K562 (cell line): ENCODE measurements at regions not wholly inside any gene's neighbourhood (a gene's known extent, or its start where the extent isn't known, plus 50 kb on each side); places are given as distances from the start of the nearest gene placed in this dataset.
A peak's percentile ranks its signal among the peaks of the same experiment; 100 is the strongest.

Experiments used
- ATAC-seq: fragments of 200-7000 bp; cut with Tn5 transposase; 3 replicates; pipeline ENCODE4 v1.9.1; 2020; ENCODE audit warnings: moderate library complexity
- BruUV-seq: library from RNA; stranded (reverse); fragments of 400-500 nt; replicated peaks from 2 replicates; lab custom pipeline; 2021; lab: Mats Ljungman, UMichigan
- CTCF ChIA-PET: fragments of 300-600 bp; formaldehyde crosslinking; extraction: SDS; loops from one replicate; lab custom pipeline; 2021; ENCODE audit warnings: low intra/inter-chr PET ratio; lab: Yijun Ruan, JAX
- POLR2A ChIA-PET: fragments of 300-600, 350-650 bp; sonication (Branson Sonifier 250); formaldehyde crosslinking; extraction: SDS; loops from one replicate; lab custom pipeline; 2021; ENCODE audit warnings: antibody characterized with exemption, inconsistent platforms; lab: Yijun Ruan, JAX
- DNase-seq, 4 experiments: peaks; one replicate each; pipeline versions ENCODE4 v3.0.0 to v3.0.0-alpha.2; 2011 to 2018; ENCODE audit warnings: low spot score in 3 of 4, mixed read lengths in 3 of 4; ENCODE audit errors: extremely low read depth in 1 of 4
- FAIRE-seq: peaks from 2 replicates; lab custom pipeline; 2011; peaks lifted over from hg19 to GRCh38; lab: Jason Lieb, UNC
- H2AFZ ChIP-seq: 2 replicates; pipeline ENCODE4 v1.6.0; 2011; ENCODE audit warnings: low read depth, low read length, control low read depth, inconsistent platforms
- H3K27ac ChIP-seq: fragments of 200-600 bp; 3 replicates; pipeline ENCODE4 v1.8.0; 2011; ENCODE audit warnings: low read depth, mild to moderate bottlenecking, control low read depth, inconsistent platforms, low read length, moderate library complexity, mixed read lengths; ENCODE audit errors: extremely low read depth
- H3K27me3 ChIP-seq, 2 experiments: fragments of 300-600 bp in 1 of 2; 2 replicates in 1 of 2; 3 replicates in 1 of 2; pipeline versions ENCODE4 v1.6.0 to v1.8.0; 2011; ENCODE audit warnings: inconsistent platforms in 2 of 2, low read length in 2 of 2, mild to moderate bottlenecking in 1 of 2, mixed read lengths in 1 of 2, moderate library complexity in 1 of 2; ENCODE audit not compliant: control insufficient read depth in 2 of 2, insufficient read depth in 2 of 2
- H3K36me3 ChIP-seq: fragments of 300-600 bp; 3 replicates; pipeline ENCODE4 v1.8.0; 2011; ENCODE audit warnings: mild to moderate bottlenecking, low read length, inconsistent platforms; ENCODE audit not compliant: control insufficient read depth, insufficient read depth
- H3K4me1 ChIP-seq, 2 experiments: fragments of 200-600 bp in 1 of 2; replicated peaks in 1 of 2; 2 replicates in 1 of 2; 3 replicates in 1 of 2; pipeline versions ENCODE4 v1.5.1 to v1.8.0; 2011; ENCODE audit warnings: inconsistent platforms in 2 of 2, low read length in 2 of 2, mild to moderate bottlenecking in 1 of 2, mixed read lengths in 1 of 2, moderate library complexity in 1 of 2; ENCODE audit not compliant: control insufficient read depth in 2 of 2, insufficient read depth in 2 of 2
- H3K4me2 ChIP-seq: 2 replicates; pipeline ENCODE4 v1.6.1; 2011; ENCODE audit warnings: low read length, control low read depth, inconsistent platforms, mixed read lengths; ENCODE audit not compliant: insufficient read depth
- H3K4me3 ChIP-seq: fragments of 200-600 bp; sonication (generic), shearing (Covaris generic); 2 replicates; pipeline ENCODE4 v1.5.1; 2016; ENCODE audit warnings: control low read depth, inconsistent platforms
- H3K79me2 ChIP-seq: fragments of 200-600 bp; 3 replicates; pipeline ENCODE4 v1.8.0; 2011; ENCODE audit warnings: low read length, inconsistent platforms; ENCODE audit not compliant: control insufficient read depth, insufficient read depth
- H3K9ac ChIP-seq, 2 experiments: 2 replicates each; pipeline versions ENCODE4 v1.6.0 to v1.6.1; 2011; ENCODE audit warnings: low read depth in 2 of 2, low read length in 2 of 2, control low read depth in 1 of 2, inconsistent platforms in 1 of 2, mild to moderate bottlenecking in 1 of 2, mixed read lengths in 1 of 2; ENCODE audit not compliant: insufficient read depth in 1 of 2
- H3K9me1 ChIP-seq: one replicate; pipeline ENCODE4 v1.6.0; 2011; ENCODE audit warnings: inconsistent platforms, mild to moderate bottlenecking, low read length, moderate library complexity; ENCODE audit not compliant: control insufficient read depth, insufficient read depth
- H3K9me3 ChIP-seq: replicated peaks from 2 replicates; pipeline ENCODE4 v1.5.1; 2011; ENCODE audit warnings: low read depth, low read length, inconsistent platforms; ENCODE audit not compliant: control insufficient read depth, insufficient read depth
- H4K20me1 ChIP-seq: replicated peaks from 2 replicates; pipeline ENCODE4 v1.6.1; 2011; ENCODE audit warnings: low read length, inconsistent platforms, mixed read lengths; ENCODE audit not compliant: control insufficient read depth, insufficient read depth
- BRF1 ChIP-seq: IDR thresholded peaks from 3 replicates; pipeline ENCODE4 v1.6.1; 2011; ENCODE audit warnings: borderline replicate concordance, mild to moderate bottlenecking; ENCODE audit not compliant: insufficient read length; ENCODE audit errors: extremely low read depth
- FIP1L1 ChIP-seq: fragments of 200-400 bp; formaldehyde crosslinking; IDR thresholded peaks from 2 replicates; pipeline ENCODE4 v1.6.1; 2018; ENCODE audit warnings: mild to moderate bottlenecking, low read depth, low read length; ENCODE audit not compliant: poor library complexity, severe bottlenecking
- JUND ChIP-seq, 2 experiments: IDR thresholded peaks; 2 replicates in 1 of 2; 3 replicates in 1 of 2; pipeline ENCODE4 v1.6.1; 2011; ENCODE audit warnings: borderline replicate concordance in 2 of 2, low read depth in 2 of 2, low read length in 2 of 2, improper control_type of control experiment in 1 of 2, missing biosample characterization in 1 of 2, missing genetic modification characterization in 1 of 2, missing genetic modification reagents in 1 of 2
- MED1 ChIP-seq: sonication (generic); formaldehyde crosslinking; IDR thresholded peaks from 2 replicates; pipeline ENCODE4 v1.8.1; 2023; ENCODE audit warnings: missing genetic modification reagents, borderline replicate concordance
- MEIS2 ChIP-seq: fragments of 450-650 bp; IDR thresholded peaks from 2 replicates; pipeline ENCODE4 v1.6.1; 2014; ENCODE audit warnings: mild to moderate bottlenecking; ENCODE audit not compliant: partially characterized antibody
- PML ChIP-seq: IDR thresholded peaks from 2 replicates; pipeline ENCODE4 v1.6.1; 2012; ENCODE audit warnings: low read length, inconsistent platforms
- TFAM ChIP-seq: fragments of 250-450 bp; sonication (Bioruptor Pico); conservative IDR thresholded peaks from 2 replicates; pipeline ENCODE4 v1.5.0; 2021; ENCODE audit warnings: mild to moderate bottlenecking, moderate library complexity
- ZNF124 ChIP-seq: sonication (generic); formaldehyde crosslinking; IDR thresholded peaks from 2 replicates; pipeline ENCODE4 v1.8.1; 2022; ENCODE audit warnings: missing genetic modification reagents
- ZNF668 ChIP-seq: fragments of 250-450 bp; sonication (Bioruptor Pico); IDR thresholded peaks from 2 replicates; pipeline ENCODE4 v1.8.0; 2022; ENCODE audit warnings: mild to moderate bottlenecking, inconsistent platforms
- WGBS: fragments of 100-300 bp; shearing (Covaris generic); methylation state at CpG from one replicate; pipeline ENCODE4 v1.1.6; 2016; ENCODE audit warnings: low coverage, mixed read lengths; ENCODE audit not compliant: insufficient coverage; ENCODE audit errors: missing lambda C conversion rate; 5-methylcytosine and 5-hydroxymethylcytosine counted together
- in situ Hi-C: fragments of 300-500 bp; cut with MboI; formaldehyde crosslinking; loops from 4 replicates; pipeline ENCODE4 v1.15.0; 2018; ENCODE audit warnings: inconsistent platforms, mixed read lengths
- intact Hi-C: fragments of 100-400 bp; cut with micrococcal nuclease; formaldehyde crosslinking; loops from 2 replicates; pipeline ENCODE4 v1.14.2; 2022
- TF ChIP-seq, protein P1 (sequence below), 2 experiments: IDR thresholded peaks in 1 of 2; conservative IDR thresholded peaks in 1 of 2; 2 replicates each; pipeline ENCODE4 v1.6.1; 2016; ENCODE audit warnings: low read depth in 2 of 2, mild to moderate bottlenecking in 1 of 2, missing compliant biosample characterization in 1 of 2, missing genetic modification characterization in 1 of 2, moderate library complexity in 1 of 2
- TF ChIP-seq, protein P2 (sequence below): fragments of 450-650 bp; IDR thresholded peaks from 2 replicates; pipeline ENCODE4 v1.6.1; 2016; ENCODE audit warnings: antibody characterized with exemption

DNA sequence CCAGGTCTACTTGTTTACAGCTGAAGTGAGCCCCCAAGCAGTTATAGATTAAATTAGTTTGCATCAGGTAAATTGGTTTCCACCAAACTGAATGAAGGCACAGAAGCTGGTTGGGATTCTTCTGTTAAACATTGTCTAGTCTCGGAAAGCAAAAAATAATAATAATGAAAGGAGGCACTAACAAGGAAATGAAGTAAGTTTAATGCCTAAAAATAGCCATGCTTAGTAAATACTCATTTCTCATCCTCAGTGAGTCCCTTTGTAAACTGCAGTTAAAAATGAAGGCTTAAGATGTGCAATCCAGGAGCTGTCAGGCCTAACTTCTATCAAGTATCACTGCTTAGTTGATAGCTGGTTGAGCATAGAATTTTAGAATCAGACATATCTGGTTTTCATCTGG, 113.5 kb downstream of the BTG1 start:
- Histone ChIP-seq H3K4me2 (no peak overlapping the region), H2AFZ (no peak overlapping the region), H4K20me1 (no peaks in the 10 kb centered on the region), H3K9me3 (no peaks in the 10 kb centered on the region), H3K4me3 (no peak overlapping the region), H3K27me3 (no peaks in the 10 kb centered on the region), H3K79me2 (no peaks in the 10 kb centered on the region), H3K4me1 (peaks cover 3 to 13% of the 10 kb centered on the region in 2 experiments; a peak in 4 of 5 replicates), H3K36me3 (no peaks in the 10 kb centered on the region)
- DNase-seq (no peak), ATAC-seq (no peak), FAIRE-seq (no peak)
- no TSS peak for BruUV-seq
- intact Hi-C loops = no loop called here
- POLR2A ChIA-PET = interaction anchor here (1.0 kb wide), 1 partner anchor 10 kb away, joined by 3 read pairs; no protein-coding TSS in a partner anchor
- TF ChIP-seq TFAM (CRISPR knock-in tag) (no peak), PML (no peak), ZNF124 (CRISPR knock-in tag) (no peak), FIP1L1 (no peak), MED1 (no peak)
- TF ChIP-seq, all 486 proteins: peak for 0
- CTCF ChIA-PET = no interaction called here
- in situ Hi-C loops = no loop called here
- Histone ChIP-seq H3K9me1 (no peaks in the 10 kb centered on the region), H3K27ac (no peak overlapping the region), H3K9ac (no peak overlapping the region)
- 77% methylated on average over 1 of the region's 1 CpG for WGBS

DNA sequence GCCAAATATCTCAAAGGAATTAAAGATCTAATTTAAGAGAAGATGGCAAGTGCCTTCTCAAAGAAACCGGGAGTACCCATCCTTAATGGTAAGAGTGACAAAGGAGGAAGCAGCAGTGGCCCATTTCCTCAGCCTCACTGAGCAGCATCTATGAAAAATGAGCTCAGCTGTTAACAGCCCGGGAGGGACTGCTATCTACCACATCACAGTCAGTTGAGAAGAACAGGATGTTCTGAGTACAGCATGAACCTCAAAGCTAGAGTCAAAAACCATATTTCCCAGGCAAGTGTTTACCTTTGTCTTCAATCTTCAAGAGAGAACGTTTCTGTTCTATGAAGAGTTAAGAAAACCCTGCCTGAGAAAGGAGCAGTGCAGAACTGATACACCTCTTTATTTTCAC, 115.0 kb downstream of the BTG1 start:
- ChIA-PET CTCF (no interaction called here), POLR2A (interaction anchor here (0.7 to 1.4 kb wide), 7 partner anchors 9 to 309 kb away, joined by 3 to 8 read pairs (median 3); no protein-coding TSS in a partner anchor)
- no peaks in the 10 kb centered on the region for H4K20me1 ChIP-seq
- no peaks in the 10 kb centered on the region for H3K9me1 ChIP-seq
- in situ Hi-C loops = no loop called here
- H2AFZ ChIP-seq = peak overlapping the region; percentile 11; the same call in 1 of the 2 replicates
- no peak overlapping the region for H3K9ac ChIP-seq
- peak in 1 of 4 experiments; percentile 53 for DNase-seq
- no peak for FAIRE-seq
- H3K4me2 ChIP-seq = no peak overlapping the region
- ATAC-seq = peak; percentile 85
- intact Hi-C loops = no loop called here
- BruUV-seq = no TSS peak
- H3K4me3 ChIP-seq = no peak overlapping the region
- no peaks in the 10 kb centered on the region for H3K27me3 ChIP-seq
- H3K4me1 ChIP-seq = peaks cover 3 to 12% of the 10 kb centered on the region in 2 experiments; a peak in 4 of 5 replicates
- WGBS = 2% methylated on average over 3 of the region's 3 CpGs
- H3K79me2 ChIP-seq = no peaks in the 10 kb centered on the region
- no peaks in the 10 kb centered on the region for H3K36me3 ChIP-seq
- no peaks in the 10 kb centered on the region for H3K9me3 ChIP-seq
- H3K27ac ChIP-seq = no peak overlapping the region
- TF ChIP-seq, protein P1, sequence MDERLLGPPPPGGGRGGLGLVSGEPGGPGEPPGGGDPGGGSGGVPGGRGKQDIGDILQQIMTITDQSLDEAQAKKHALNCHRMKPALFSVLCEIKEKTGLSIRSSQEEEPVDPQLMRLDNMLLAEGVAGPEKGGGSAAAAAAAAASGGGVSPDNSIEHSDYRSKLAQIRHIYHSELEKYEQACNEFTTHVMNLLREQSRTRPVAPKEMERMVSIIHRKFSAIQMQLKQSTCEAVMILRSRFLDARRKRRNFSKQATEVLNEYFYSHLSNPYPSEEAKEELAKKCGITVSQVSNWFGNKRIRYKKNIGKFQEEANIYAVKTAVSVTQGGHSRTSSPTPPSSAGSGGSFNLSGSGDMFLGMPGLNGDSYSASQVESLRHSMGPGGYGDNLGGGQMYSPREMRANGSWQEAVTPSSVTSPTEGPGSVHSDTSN (CRISPR knock-in tag; IDR thresholded peaks at IDR 0.05; ENCODE audit: low read depth) = no peak
- TF ChIP-seq, protein P1 (tag; conservative IDR thresholded peaks at IDR 0.05; ENCODE audit: low read depth) = peak; percentile 81
- no peak for TF ChIP-seq BRF1
- no peak for TF ChIP-seq ZNF668 (CRISPR knock-in tag)
- peak; percentile 65 for TF ChIP-seq MEIS2
- TF ChIP-seq JUND (IDR thresholded peaks at IDR 0.05; ENCODE audit: borderline replicate concordance, low read depth, low read length) = no peak
- TF ChIP-seq JUND (tag; IDR thresholded peaks at IDR 0.05; ENCODE audit: borderline replicate concordance, low read depth, low read length) = peak; percentile 28; the same call in 1 of the 3 replicates
- TF ChIP-seq, protein P2, sequence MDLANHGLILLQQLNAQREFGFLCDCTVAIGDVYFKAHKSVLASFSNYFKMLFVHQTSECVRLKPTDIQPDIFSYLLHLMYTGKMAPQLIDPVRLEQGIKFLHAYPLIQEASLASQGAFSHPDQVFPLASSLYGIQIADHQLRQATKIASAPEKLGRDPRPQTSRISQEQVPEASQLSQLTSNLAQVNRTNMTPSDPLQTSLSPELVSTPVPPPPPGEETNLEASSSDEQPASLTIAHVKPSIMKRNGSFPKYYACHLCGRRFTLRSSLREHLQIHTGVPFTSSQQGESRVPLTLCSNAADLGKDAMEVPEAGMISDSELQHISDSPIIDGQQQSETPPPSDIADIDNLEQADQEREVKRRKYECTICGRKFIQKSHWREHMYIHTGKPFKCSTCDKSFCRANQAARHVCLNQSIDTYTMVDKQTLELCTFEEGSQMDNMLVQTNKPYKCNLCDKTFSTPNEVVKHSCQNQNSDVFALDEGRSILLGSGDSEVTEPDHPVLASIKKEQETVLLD = no peak
